ENCODE measurements at regions not wholly inside any gene's neighbourhood (a gene's known extent, or its start where the extent isn't known, plus 50 kb on each side); places are given as distances from the start of the nearest gene placed in this dataset.
"Not testable (repeated sequence)": the region's sequence is repeated elsewhere in the genome, so short reads cannot be mapped to it uniquely, and the experiment has no call there.

DNA sequence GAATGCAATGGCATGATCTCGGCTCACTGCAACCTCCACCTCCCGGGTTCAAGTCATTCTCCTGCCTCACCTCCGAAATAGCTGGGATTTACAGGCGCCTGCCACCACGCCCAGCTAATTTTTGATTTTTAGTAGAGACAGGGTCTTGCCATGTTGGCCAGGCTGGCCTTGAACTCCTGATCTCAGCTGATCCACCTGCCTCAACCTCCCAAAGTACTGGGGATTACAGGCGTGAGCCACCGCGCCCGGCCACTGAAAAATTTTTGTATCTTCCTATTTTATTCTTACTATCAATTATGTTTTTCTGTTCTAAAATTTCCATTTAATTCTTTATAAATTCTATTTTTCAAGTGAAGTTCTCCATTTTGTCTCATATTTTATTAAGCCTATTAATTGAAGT lies 730.4 kb downstream of the EDEM1 start:
- Histone ChIP-seq H3K4me1 (ENCODE audit: insufficient read depth) (no peaks in the 10 kb centered on the region), H3K9me3 (no peaks in the 10 kb centered on the region), H3K4me3 (no peak overlapping the region), H3K36me3 (no peaks in the 10 kb centered on the region), H3K27me3 (no peaks in the 10 kb centered on the region), H3K27ac (no peak overlapping the region)
- intact Hi-C loops (cut with DNase I), result no loop called here
- TF ChIP-seq POLR2A (IDR thresholded peaks at IDR 0.05) (no peak), EP300 (IDR thresholded peaks at IDR 0.05) (no peak)
- TF ChIP-seq, protein P1, sequence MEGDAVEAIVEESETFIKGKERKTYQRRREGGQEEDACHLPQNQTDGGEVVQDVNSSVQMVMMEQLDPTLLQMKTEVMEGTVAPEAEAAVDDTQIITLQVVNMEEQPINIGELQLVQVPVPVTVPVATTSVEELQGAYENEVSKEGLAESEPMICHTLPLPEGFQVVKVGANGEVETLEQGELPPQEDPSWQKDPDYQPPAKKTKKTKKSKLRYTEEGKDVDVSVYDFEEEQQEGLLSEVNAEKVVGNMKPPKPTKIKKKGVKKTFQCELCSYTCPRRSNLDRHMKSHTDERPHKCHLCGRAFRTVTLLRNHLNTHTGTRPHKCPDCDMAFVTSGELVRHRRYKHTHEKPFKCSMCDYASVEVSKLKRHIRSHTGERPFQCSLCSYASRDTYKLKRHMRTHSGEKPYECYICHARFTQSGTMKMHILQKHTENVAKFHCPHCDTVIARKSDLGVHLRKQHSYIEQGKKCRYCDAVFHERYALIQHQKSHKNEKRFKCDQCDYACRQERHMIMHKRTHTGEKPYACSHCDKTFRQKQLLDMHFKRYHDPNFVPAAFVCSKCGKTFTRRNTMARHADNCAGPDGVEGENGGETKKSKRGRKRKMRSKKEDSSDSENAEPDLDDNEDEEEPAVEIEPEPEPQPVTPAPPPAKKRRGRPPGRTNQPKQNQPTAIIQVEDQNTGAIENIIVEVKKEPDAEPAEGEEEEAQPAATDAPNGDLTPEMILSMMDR (IDR thresholded peaks at IDR 0.05), result no peak
- 96 to 97% (median 96%) methylated on average over 9 of the region's 9 CpGs for WGBS, 3 donors
- DNase-seq, result no peak

DNA sequence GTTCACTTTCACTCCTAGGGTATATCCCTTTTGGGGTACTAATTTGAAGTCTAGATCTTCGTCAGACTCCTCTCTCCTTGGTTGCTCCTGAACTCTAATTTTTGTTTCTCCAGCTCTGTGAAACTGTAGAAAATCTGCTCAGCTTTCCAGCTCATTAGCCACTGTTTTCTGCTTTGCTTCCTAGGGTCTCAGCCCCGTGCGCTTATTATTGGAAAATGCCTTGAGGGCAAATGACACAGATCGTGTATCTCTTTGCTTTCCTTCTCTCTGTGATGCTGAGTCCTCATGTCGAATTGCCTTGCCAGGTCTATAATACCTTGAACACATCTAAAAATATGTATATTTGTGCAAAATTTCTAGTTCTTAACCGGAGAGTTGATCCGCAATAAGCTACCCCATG lies 731.1 kb downstream of the EDEM1 start:
- no peaks in the 10 kb centered on the region for H3K36me3 ChIP-seq
- H3K27ac ChIP-seq, result no peak overlapping the region
- H3K4me1 ChIP-seq (ENCODE audit: insufficient read depth), result no peaks in the 10 kb centered on the region
- no peak for DNase-seq
- no peak for TF ChIP-seq POLR2A (IDR thresholded peaks at IDR 0.05)
- TF ChIP-seq, protein P1 (IDR thresholded peaks at IDR 0.05), result no peak
- TF ChIP-seq EP300 (IDR thresholded peaks at IDR 0.05), result no peak
- no peaks in the 10 kb centered on the region for H3K9me3 ChIP-seq
- no peak overlapping the region for H3K4me3 ChIP-seq
- intact Hi-C loops (cut with DNase I), result no loop called here
- 78 to 82% (median 79%) methylated on average over 7 of the region's 7 CpGs for WGBS, 3 donors
- no peaks in the 10 kb centered on the region for H3K27me3 ChIP-seq

DNA sequence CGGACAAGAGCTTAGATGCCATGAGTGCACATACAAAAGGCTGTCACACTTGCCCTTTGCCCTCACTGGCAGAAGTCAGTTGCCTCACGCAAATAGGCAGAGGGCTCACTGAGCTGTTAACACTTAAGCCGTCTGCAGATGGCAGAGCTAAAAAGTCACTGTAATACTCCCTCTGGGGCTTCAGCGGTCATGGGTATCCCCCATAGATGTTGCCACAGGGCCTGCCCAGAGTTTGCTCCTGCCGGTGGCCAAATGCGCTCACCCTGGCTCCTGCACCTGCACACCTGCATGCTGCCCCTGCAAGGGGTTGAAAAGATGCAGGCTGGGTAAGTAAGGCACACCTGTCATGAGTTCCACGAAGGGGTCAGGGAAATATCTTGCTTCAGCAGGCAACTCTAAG lies 741.5 kb downstream of the EDEM1 start:
- no peaks in the 10 kb centered on the region for H3K36me3 ChIP-seq
- no peaks in the 10 kb centered on the region for H3K9me3 ChIP-seq
- H3K4me3 ChIP-seq, result no peak overlapping the region
- no peaks in the 10 kb centered on the region for H3K27me3 ChIP-seq
- H3K4me1 ChIP-seq (ENCODE audit: insufficient read depth), result no peaks in the 10 kb centered on the region
- intact Hi-C loops (cut with DNase I), result no loop called here
- no peak overlapping the region for H3K27ac ChIP-seq
- 86 to 91% (median 89%) methylated on average over 7 of the region's 7 CpGs for WGBS, 3 donors
- DNase-seq, result no peak
- TF ChIP-seq EP300 (IDR thresholded peaks at IDR 0.05), result no peak
- TF ChIP-seq, protein P1 (IDR thresholded peaks at IDR 0.05), result no peak

DNA sequence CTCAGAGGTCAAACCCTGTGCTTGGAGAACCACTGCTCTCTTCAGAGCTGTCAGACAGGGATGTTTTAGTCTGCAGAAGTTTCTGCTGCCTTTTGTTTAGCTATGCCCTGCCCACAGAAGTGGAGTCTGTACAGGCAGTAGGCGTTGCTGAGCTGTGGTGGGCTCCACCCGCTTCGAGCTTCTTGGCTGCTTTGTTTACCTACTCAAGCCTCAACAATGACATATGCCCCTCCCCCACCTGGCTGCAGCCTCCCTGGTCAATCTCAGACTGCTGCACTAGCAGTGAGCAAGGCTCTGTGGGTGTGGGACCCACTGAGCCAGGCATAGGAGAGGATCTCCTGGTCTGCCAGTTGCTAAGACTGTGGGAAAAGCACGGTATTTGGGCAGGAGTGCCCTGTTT lies 756.6 kb downstream of the EDEM1 start:
- DNase-seq; H3K36me3 ChIP-seq; H3K27ac ChIP-seq; H3K4me1 ChIP-seq (ENCODE audit: insufficient read depth); intact Hi-C loops (cut with DNase I); H3K9me3 ChIP-seq; H3K4me3 ChIP-seq; H3K27me3 ChIP-seq: not testable (repeated sequence)
- WGBS, 3 donors, result 66 to 82% (median 68%) methylated on average over 4 of the region's 4 CpGs

DNA sequence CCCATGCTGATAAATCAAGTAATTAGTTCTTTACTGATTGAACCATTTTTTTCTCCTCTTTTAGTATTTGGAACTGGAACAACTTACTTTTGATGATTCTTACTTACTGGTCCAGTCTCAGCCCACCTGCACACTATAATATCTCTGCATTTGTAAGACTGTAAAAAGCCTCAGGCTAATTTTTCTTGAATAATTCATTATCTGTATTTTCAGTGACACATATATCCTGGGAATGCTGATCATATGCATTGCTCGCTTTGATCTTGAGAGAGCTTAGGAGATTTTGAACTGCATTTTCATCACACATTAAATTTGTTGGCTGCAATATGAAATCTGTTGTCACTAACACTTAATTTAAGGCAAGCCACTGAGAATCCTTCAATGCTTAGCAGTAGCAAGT lies 760.6 kb downstream of the EDEM1 start:
- DNase-seq, result no peak
- no peak overlapping the region for H3K4me3 ChIP-seq
- TF ChIP-seq POLR2A (IDR thresholded peaks at IDR 0.05), result no peak
- no peak for TF ChIP-seq EP300 (IDR thresholded peaks at IDR 0.05)
- TF ChIP-seq, protein P1 (IDR thresholded peaks at IDR 0.05), result no peak
- no peaks in the 10 kb centered on the region for H3K27me3 ChIP-seq
- H3K36me3 ChIP-seq, result no peaks in the 10 kb centered on the region
- no peaks in the 10 kb centered on the region for H3K4me1 ChIP-seq (ENCODE audit: insufficient read depth)
- no peak overlapping the region for H3K27ac ChIP-seq
- 84 to 92% (median 89%) methylated on average over 1 of the region's 1 CpG for WGBS, 3 donors
- intact Hi-C loops (cut with DNase I), result no loop called here
- no peaks in the 10 kb centered on the region for H3K9me3 ChIP-seq
